ENCODE measurements at regions not wholly inside any gene's neighbourhood (a gene's known extent, or its start where the extent isn't known, plus 50 kb on each side); places are given as distances from the start of the nearest gene placed in this dataset.

- no peak for DNase-seq
Measured at GRCh38 chr1:29903548-29904166, 667.3 kb downstream of the PTPRU start.

- no peak for DNase-seq
Measured at GRCh38 chr1:29901624-29902325, 665.5 kb downstream of the PTPRU start.

- DNase-seq = no peak
Measured at GRCh38 chr1:29900712-29901111, 664.4 kb downstream of the PTPRU start.

- DNase-seq = no peak
Measured at GRCh38 chr1:29900104-29900679, 663.9 kb downstream of the PTPRU start.

GRCh38 chr1:29896791-29897714 is 660.7 kb downstream of the PTPRU start:
- DNase-seq = no peak

GRCh38 chr1:29896300-29896699 is 660.0 kb downstream of the PTPRU start:
- no peak for DNase-seq

GRCh38 chr1:29895201-29895600 is 658.9 kb downstream of the PTPRU start:
- no peak for DNase-seq

GRCh38 chr1:29894311-29894710 is 658.0 kb downstream of the PTPRU start:
- DNase-seq = no peak

- no peak for DNase-seq
Measured at GRCh38 chr1:29893806-29894205, 657.5 kb downstream of the PTPRU start.

GRCh38 chr1:29893046-29893723 is 656.9 kb downstream of the PTPRU start:
- no peak for DNase-seq

GRCh38 chr1:29892247-29892646 is 655.9 kb downstream of the PTPRU start:
- DNase-seq = no peak

- no peak for DNase-seq
Measured at GRCh38 chr1:29890201-29890959, 654.1 kb downstream of the PTPRU start.

GRCh38 chr1:29889776-29890175 is 653.5 kb downstream of the PTPRU start:
- no peak for DNase-seq

- DNase-seq = no peak
Measured at GRCh38 chr1:29884740-29885139, 648.4 kb downstream of the PTPRU start.

GRCh38 chr1:29883986-29884385 is 647.7 kb downstream of the PTPRU start:
- no peak for DNase-seq

- DNase-seq = no peak
Measured at GRCh38 chr1:29883411-29883832, 647.1 kb downstream of the PTPRU start.

- no peak for DNase-seq
Measured at GRCh38 chr1:29880556-29880955, 644.2 kb downstream of the PTPRU start.

GRCh38 chr1:29879217-29879616 is 642.9 kb downstream of the PTPRU start:
- no peak for DNase-seq

- DNase-seq = no peak
Measured at GRCh38 chr1:29878501-29878900, 642.2 kb downstream of the PTPRU start.

GRCh38 chr1:29876902-29877301 is 640.6 kb downstream of the PTPRU start:
- DNase-seq = no peak

GRCh38 chr1:29876441-29876840 is 640.1 kb downstream of the PTPRU start:
- no peak for DNase-seq

- no peak for DNase-seq
Measured at GRCh38 chr1:29875557-29876028, 639.3 kb downstream of the PTPRU start.

Measured in EL (cell line).